ENCODE measurements at regions not wholly inside any gene's neighbourhood (a gene's known extent, or its start where the extent isn't known, plus 50 kb on each side); places are given as distances from the start of the nearest gene placed in this dataset.
"Not testable (repeated sequence)": the region's sequence is repeated elsewhere in the genome, so short reads cannot be mapped to it uniquely, and the experiment has no call there.

GRCh38 chr1:146298575-146298897 is 69.7 kb upstream of the NOTCH2NLA start:
- H3K79me2 ChIP-seq (ENCODE audit: insufficient read depth, low read length); H3K4me3 ChIP-seq (ENCODE audit: low read depth in 1 of 2, low read length in 2 of 2); DNase-seq; H3K27ac ChIP-seq (ENCODE audit: low read length); H3K9me3 ChIP-seq (ENCODE audit: insufficient read depth, low read length, severe bottlenecking); H3K9ac ChIP-seq (ENCODE audit: low read depth, low read length); H3K27me3 ChIP-seq (ENCODE audit: insufficient read depth, low read length, poor library complexity); H3K36me3 ChIP-seq (ENCODE audit: insufficient read depth, low read length); H2AFZ ChIP-seq (ENCODE audit: low read depth, low read length); H4K20me1 ChIP-seq (ENCODE audit: insufficient read depth, low read length); H3K4me2 ChIP-seq (ENCODE audit: insufficient read depth, low read length); H3K4me1 ChIP-seq (ENCODE audit: insufficient read depth, low read length): not testable (repeated sequence)
- ATAC-seq (ENCODE audit: insufficient read depth, low read depth): peak; percentile 84

- not testable (repeated sequence) for H3K9me3 ChIP-seq (ENCODE audit: insufficient read depth, low read length, severe bottlenecking); H3K9ac ChIP-seq (ENCODE audit: low read depth, low read length); H3K4me3 ChIP-seq (ENCODE audit: low read depth in 1 of 2, low read length in 2 of 2); H3K27ac ChIP-seq (ENCODE audit: low read length); H2AFZ ChIP-seq (ENCODE audit: low read depth, low read length); H3K27me3 ChIP-seq (ENCODE audit: insufficient read depth, low read length, poor library complexity); H3K79me2 ChIP-seq (ENCODE audit: insufficient read depth, low read length); H3K4me1 ChIP-seq (ENCODE audit: insufficient read depth, low read length); H4K20me1 ChIP-seq (ENCODE audit: insufficient read depth, low read length); H3K4me2 ChIP-seq (ENCODE audit: insufficient read depth, low read length); DNase-seq; H3K36me3 ChIP-seq (ENCODE audit: insufficient read depth, low read length)
- ATAC-seq (ENCODE audit: insufficient read depth, low read depth): peak; percentile 64
Measured at GRCh38 chr1:146297781-146298574, 69.2 kb upstream of the NOTCH2NLA start.

DNA sequence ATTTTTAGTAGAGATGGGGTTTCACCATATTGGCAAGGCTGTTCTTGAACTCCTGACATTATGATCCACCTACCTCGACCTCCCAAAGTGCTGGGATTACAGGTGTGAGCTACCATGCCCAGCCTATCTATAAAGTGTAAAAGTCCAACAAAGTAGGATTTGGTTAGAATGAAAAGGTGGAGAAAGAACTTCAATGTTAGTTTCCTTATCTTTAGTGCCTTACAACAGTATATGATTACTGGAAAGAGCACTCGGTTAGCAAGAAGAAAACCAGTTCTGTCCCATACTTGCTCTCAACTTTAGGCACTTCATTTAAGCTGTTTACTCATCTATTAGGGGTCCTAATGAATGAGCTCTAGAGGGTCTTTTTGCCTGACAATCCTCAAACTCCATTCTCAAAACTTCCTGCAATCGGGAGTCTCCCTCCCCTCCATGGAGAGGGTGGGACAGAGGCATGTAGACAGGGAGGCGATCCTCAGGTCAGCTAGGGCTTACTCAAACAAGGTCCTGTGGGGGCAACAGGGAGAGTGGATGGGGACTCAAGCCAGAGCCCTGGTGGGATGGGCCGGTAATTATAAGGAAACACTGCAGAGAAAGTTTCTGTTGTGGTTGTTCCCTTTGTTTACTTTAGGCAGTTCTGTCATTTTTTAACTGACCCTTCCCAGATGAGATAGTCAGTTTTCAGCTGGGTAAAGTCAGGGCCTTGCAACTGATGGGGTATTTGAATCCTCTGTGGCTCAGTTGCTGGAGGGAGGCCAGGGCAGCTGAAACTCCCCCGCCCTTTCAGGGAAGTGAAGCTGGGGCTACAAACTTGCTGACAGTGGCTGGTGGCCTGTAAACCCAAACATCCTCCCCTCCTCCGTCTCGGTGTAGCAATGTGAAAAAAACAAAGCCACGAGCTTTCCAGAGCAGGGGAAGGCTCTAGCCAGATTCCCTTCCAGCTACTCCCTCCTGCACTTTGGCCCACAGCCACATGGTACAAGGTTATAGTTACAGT is 64.4 kb upstream of the NOTCH2NLA start:
- H3K4me1 ChIP-seq (ENCODE audit: insufficient read depth, low read length); H3K36me3 ChIP-seq (ENCODE audit: insufficient read depth, low read length); H4K20me1 ChIP-seq (ENCODE audit: insufficient read depth, low read length); H3K27ac ChIP-seq (ENCODE audit: low read length); H3K4me2 ChIP-seq (ENCODE audit: insufficient read depth, low read length); H3K9ac ChIP-seq (ENCODE audit: low read depth, low read length); H3K79me2 ChIP-seq (ENCODE audit: insufficient read depth, low read length); DNase-seq; H2AFZ ChIP-seq (ENCODE audit: low read depth, low read length); H3K9me3 ChIP-seq (ENCODE audit: insufficient read depth, low read length, severe bottlenecking); H3K27me3 ChIP-seq (ENCODE audit: insufficient read depth, low read length, poor library complexity); H3K4me3 ChIP-seq (ENCODE audit: low read depth in 1 of 2, low read length in 2 of 2): not testable (repeated sequence)
- peak; percentile 65 for ATAC-seq (ENCODE audit: insufficient read depth, low read depth)

- not testable (repeated sequence) for ATAC-seq (ENCODE audit: insufficient read depth, low read depth); H3K9me3 ChIP-seq (ENCODE audit: insufficient read depth, low read length, severe bottlenecking); H3K27ac ChIP-seq (ENCODE audit: low read length); H3K79me2 ChIP-seq (ENCODE audit: insufficient read depth, low read length); H3K4me3 ChIP-seq (ENCODE audit: low read depth in 1 of 2, low read length in 2 of 2); H3K4me1 ChIP-seq (ENCODE audit: insufficient read depth, low read length); DNase-seq; H3K9ac ChIP-seq (ENCODE audit: low read depth, low read length); H3K36me3 ChIP-seq (ENCODE audit: insufficient read depth, low read length); H2AFZ ChIP-seq (ENCODE audit: low read depth, low read length); H4K20me1 ChIP-seq (ENCODE audit: insufficient read depth, low read length); H3K27me3 ChIP-seq (ENCODE audit: insufficient read depth, low read length, poor library complexity); H3K4me2 ChIP-seq (ENCODE audit: insufficient read depth, low read length)
Measured at GRCh38 chr1:146292424-146292823, 63.6 kb upstream of the NOTCH2NLA start.

DNA sequence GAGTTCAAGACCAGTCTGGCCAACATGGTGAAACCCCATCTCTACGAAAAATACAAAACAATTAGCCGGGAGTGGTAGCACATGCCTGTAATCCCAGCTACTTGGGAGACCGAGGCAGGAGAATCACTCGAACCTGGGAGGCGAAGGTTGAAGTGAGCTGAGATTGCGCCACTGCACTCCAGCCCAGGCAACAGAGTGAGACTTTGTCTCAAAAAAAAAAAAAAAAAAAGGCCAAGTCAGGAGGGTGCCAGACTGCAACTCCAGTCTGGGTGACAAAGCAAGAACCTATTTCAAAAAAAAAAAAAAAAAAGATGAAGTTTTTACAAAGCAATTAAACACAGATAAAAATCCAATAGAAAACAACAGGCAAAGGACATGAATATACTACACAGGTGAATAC is 59.1 kb upstream of the NOTCH2NLA start:
- H4K20me1 ChIP-seq (ENCODE audit: insufficient read depth, low read length); DNase-seq; H3K79me2 ChIP-seq (ENCODE audit: insufficient read depth, low read length); H3K4me3 ChIP-seq (ENCODE audit: low read depth in 1 of 2, low read length in 2 of 2); H3K27ac ChIP-seq (ENCODE audit: low read length); H3K9me3 ChIP-seq (ENCODE audit: insufficient read depth, low read length, severe bottlenecking); H3K4me2 ChIP-seq (ENCODE audit: insufficient read depth, low read length); H3K4me1 ChIP-seq (ENCODE audit: insufficient read depth, low read length); H3K27me3 ChIP-seq (ENCODE audit: insufficient read depth, low read length, poor library complexity); H3K36me3 ChIP-seq (ENCODE audit: insufficient read depth, low read length); H2AFZ ChIP-seq (ENCODE audit: low read depth, low read length); H3K9ac ChIP-seq (ENCODE audit: low read depth, low read length); ATAC-seq (ENCODE audit: insufficient read depth, low read depth): not testable (repeated sequence)

DNA sequence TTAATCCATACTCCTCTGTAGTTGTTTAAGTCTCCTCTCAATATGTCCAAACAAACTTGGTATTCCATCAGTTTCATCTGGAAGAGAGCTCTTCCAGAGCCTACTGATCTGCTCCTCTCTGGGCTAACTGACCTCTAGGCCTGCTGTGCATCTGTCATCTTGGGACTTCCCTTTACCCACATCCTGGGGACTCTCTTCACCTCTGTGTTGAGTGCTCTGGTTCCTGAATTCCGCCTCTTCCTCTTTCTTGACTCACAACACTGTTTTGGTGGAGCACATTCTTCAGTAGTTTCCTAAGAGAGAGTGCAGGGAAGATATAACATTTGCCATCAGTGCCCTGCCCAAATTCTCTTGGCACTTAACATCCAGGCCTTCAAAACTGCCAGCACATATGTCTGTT is 55.9 kb upstream of the NOTCH2NLA start:
- not testable (repeated sequence) for H3K4me3 ChIP-seq (ENCODE audit: low read depth in 1 of 2, low read length in 2 of 2); H3K9ac ChIP-seq (ENCODE audit: low read depth, low read length); DNase-seq; H3K36me3 ChIP-seq (ENCODE audit: insufficient read depth, low read length); H3K79me2 ChIP-seq (ENCODE audit: insufficient read depth, low read length); H3K4me2 ChIP-seq (ENCODE audit: insufficient read depth, low read length); H2AFZ ChIP-seq (ENCODE audit: low read depth, low read length); H3K9me3 ChIP-seq (ENCODE audit: insufficient read depth, low read length, severe bottlenecking); H4K20me1 ChIP-seq (ENCODE audit: insufficient read depth, low read length); H3K4me1 ChIP-seq (ENCODE audit: insufficient read depth, low read length); H3K27ac ChIP-seq (ENCODE audit: low read length); H3K27me3 ChIP-seq (ENCODE audit: insufficient read depth, low read length, poor library complexity)
- ATAC-seq (ENCODE audit: insufficient read depth, low read depth): peak; percentile 66

DNA sequence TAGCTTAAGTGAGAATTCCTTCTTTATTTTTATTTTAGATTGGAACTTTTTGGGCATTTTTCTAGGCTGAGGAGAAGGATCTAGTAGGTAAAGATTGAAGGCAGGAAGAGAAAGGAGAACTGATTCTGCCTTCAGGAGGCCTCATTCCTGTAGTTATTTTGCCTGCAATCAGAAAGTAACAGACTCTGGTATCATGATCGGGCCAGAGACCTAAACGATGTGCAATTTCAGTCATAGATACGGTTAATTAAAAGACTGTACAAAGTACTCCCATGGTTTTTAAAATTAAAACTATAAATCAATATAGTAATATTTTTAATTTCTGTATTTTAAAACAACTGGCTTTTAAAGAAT is 54.7 kb upstream of the NOTCH2NLA start:
- not testable (repeated sequence) for H4K20me1 ChIP-seq (ENCODE audit: insufficient read depth, low read length); H3K4me2 ChIP-seq (ENCODE audit: insufficient read depth, low read length); H3K27me3 ChIP-seq (ENCODE audit: insufficient read depth, low read length, poor library complexity); H3K36me3 ChIP-seq (ENCODE audit: insufficient read depth, low read length); H2AFZ ChIP-seq (ENCODE audit: low read depth, low read length); H3K9ac ChIP-seq (ENCODE audit: low read depth, low read length); H3K9me3 ChIP-seq (ENCODE audit: insufficient read depth, low read length, severe bottlenecking); DNase-seq; H3K4me3 ChIP-seq (ENCODE audit: low read depth in 1 of 2, low read length in 2 of 2); H3K79me2 ChIP-seq (ENCODE audit: insufficient read depth, low read length); H3K27ac ChIP-seq (ENCODE audit: low read length); H3K4me1 ChIP-seq (ENCODE audit: insufficient read depth, low read length)
- peak; percentile 63 for ATAC-seq (ENCODE audit: insufficient read depth, low read depth)

GRCh38 chr1:146282807-146283526 is 54.1 kb upstream of the NOTCH2NLA start:
- ATAC-seq (ENCODE audit: insufficient read depth, low read depth): peak; percentile 92
- H3K79me2 ChIP-seq (ENCODE audit: insufficient read depth, low read length): not testable (repeated sequence)

More at GRCh38 chr1:146282807-146283526, 54.1 kb upstream of the NOTCH2NLA start:
- H3K9me3 ChIP-seq (ENCODE audit: insufficient read depth, low read length, severe bottlenecking); H3K9ac ChIP-seq (ENCODE audit: low read depth, low read length); H2AFZ ChIP-seq (ENCODE audit: low read depth, low read length); DNase-seq; H3K27ac ChIP-seq (ENCODE audit: low read length); H4K20me1 ChIP-seq (ENCODE audit: insufficient read depth, low read length); H3K4me1 ChIP-seq (ENCODE audit: insufficient read depth, low read length); H3K4me3 ChIP-seq (ENCODE audit: low read depth in 1 of 2, low read length in 2 of 2); H3K36me3 ChIP-seq (ENCODE audit: insufficient read depth, low read length); H3K27me3 ChIP-seq (ENCODE audit: insufficient read depth, low read length, poor library complexity); H3K4me2 ChIP-seq (ENCODE audit: insufficient read depth, low read length): not testable (repeated sequence)
